Transverse colon (tissue), 3 donors: ENCODE measurements at regions not wholly inside any gene's neighbourhood (a gene's known extent, or its start where the extent isn't known, plus 50 kb on each side); places are given as distances from the start of the nearest gene placed in this dataset.

Source experiments
- EP300 ChIP-seq: sonication (generic); formaldehyde crosslinking; IDR thresholded peaks from one replicate; pipeline ENCODE4 v1.6.1; 2017; ENCODE audit warnings: antibody characterized with exemption, low read depth
- POLR2A ChIP-seq: fragments of 450-650 bp; IDR thresholded peaks from one replicate; pipeline ENCODE4 v1.6.1; 2016; ENCODE audit warnings: antibody characterized with exemption, mild to moderate bottlenecking, moderate library complexity
- TF ChIP-seq, protein P1 (sequence below), 5 experiments: fragments of 200-600 bp in 3 of 5; fragments of 450-650 bp in 2 of 5; sonication (generic) in 3 of 5; IDR thresholded peaks; 1 replicate in 2 of 5; 2 replicates in 3 of 5; pipeline ENCODE4 v1.5.1; 2016 to 2017; ENCODE audit warnings: antibody characterized with exemption in 5 of 5, inconsistent platforms in 3 of 5, mild to moderate bottlenecking in 2 of 5, moderate library complexity in 1 of 5

DNA sequence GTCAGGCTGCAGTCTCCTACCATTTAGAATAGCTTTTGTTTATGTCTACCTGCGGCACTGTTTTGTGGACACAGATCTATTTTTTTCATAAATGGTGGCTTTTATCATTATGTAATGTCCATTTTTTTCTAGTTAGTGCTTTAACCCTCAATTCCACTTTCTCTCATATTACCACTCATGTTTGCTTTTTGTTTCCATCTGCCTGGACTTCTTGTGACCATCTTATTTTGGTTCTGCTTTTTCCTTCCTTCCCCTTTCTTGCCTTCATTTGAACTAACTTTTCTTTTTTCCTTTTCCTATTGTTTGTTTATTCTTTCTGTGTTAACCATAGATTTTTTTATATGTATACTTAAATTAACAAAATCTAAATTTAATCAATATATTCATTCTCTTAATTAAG, 63.2 kb upstream of the SLC22A11 start:
- TF ChIP-seq, protein P1, sequence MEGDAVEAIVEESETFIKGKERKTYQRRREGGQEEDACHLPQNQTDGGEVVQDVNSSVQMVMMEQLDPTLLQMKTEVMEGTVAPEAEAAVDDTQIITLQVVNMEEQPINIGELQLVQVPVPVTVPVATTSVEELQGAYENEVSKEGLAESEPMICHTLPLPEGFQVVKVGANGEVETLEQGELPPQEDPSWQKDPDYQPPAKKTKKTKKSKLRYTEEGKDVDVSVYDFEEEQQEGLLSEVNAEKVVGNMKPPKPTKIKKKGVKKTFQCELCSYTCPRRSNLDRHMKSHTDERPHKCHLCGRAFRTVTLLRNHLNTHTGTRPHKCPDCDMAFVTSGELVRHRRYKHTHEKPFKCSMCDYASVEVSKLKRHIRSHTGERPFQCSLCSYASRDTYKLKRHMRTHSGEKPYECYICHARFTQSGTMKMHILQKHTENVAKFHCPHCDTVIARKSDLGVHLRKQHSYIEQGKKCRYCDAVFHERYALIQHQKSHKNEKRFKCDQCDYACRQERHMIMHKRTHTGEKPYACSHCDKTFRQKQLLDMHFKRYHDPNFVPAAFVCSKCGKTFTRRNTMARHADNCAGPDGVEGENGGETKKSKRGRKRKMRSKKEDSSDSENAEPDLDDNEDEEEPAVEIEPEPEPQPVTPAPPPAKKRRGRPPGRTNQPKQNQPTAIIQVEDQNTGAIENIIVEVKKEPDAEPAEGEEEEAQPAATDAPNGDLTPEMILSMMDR (IDR thresholded peaks at IDR 0.05), result no peak
- TF ChIP-seq EP300 (no peak), POLR2A (no peak)
